GM13977 (cell line): ENCODE measurements at regions not wholly inside any gene's neighbourhood (a gene's known extent, or its start where the extent isn't known, plus 50 kb on each side); places are given as distances from the start of the nearest gene placed in this dataset.

Source experiments
- DNase-seq: peaks from one replicate; pipeline ENCODE4 v3.0.0; 2012; ENCODE audit warnings: low spot score
- CTCF ChIP-seq: IDR thresholded peaks from 2 replicates; pipeline ENCODE4 v1.5.1; 2012; ENCODE audit warnings: mild to moderate bottlenecking, control low read depth; ENCODE audit not compliant: insufficient read depth; ENCODE audit errors: extremely low read depth, missing control alignments
- in situ Hi-C: fragments of 300-500 bp; cut with MboI; formaldehyde crosslinking; loops from one replicate; pipeline ENCODE4 v1.12.0; 2022; ENCODE audit warnings: low sequenced_read_pairs, low pct_unique_long_range_greater_than_20kb, mixed read lengths, inconsistent platforms; ENCODE audit not compliant: unreplicated experiment

GRCh38 chr11:29333993-29334775 is 682.6 kb downstream of the KCNA4 start:
- TF ChIP-seq CTCF: peak; percentile 66
- in situ Hi-C loops: loop anchor here (25.0 kb wide), 2 partner anchors 647 to 1622 kb away; partner anchors contain the start of gene BDNF
- peak; percentile 31 for DNase-seq

DNA sequence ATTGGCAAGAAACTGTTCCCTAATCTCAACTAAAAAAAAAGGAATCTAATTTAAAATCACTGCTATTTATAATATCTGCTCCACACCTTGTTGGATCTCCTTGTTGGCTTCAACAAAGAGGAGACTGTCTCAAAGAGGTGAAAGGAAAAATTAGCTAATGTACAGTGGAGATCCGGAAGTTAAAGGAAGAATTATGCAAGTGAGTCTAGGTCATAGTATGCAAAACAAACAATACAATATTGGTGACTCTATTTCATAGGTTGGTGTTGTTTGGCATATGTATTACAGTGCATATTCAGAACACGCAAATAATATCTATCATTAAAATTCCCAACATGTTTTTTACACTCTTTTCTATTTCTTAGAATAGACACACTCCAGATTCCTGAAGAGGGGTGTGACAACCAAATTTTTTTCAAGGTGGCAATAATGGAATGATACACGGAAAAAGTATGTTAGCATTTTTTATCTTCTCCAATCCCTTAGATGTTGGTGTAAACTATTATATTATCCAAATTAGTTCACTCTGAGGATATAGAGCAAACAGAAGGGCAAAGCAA is 685.3 kb downstream of the KCNA4 start:
- DNase-seq: no peak
- TF ChIP-seq CTCF: no peak
- in situ Hi-C loops: loop anchor here (25.0 kb wide), 2 partner anchors 644 to 1619 kb away; partner anchors contain the start of gene BDNF

DNA sequence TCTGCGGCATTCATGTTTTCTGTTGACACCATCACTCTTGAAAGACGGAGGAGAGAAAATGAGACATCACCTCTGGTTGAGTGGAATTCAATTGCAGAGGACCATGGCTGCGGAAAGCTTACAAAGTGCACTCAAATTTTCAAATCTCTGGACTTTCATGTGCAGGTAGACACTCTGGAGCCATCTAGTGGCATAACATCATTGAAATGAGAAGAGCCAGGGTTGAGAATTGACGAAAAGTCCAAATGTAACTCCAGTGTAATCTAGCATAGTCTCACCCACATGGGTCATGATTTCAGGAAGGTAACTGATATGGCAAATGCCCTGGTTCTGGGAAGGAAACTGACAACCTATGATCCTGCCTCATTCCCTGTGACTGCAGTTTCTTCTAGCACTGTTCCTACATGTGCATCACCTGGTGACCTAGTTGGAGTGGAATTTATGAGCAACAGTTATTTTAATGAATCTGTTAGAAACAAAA is 687.8 kb downstream of the KCNA4 start:
- TF ChIP-seq CTCF: peak; percentile 60
- in situ Hi-C loops: loop anchor here (25.0 kb wide), 2 partner anchors 642 to 1617 kb away; partner anchors contain the start of gene BDNF
- peak; percentile 8 for DNase-seq

DNA sequence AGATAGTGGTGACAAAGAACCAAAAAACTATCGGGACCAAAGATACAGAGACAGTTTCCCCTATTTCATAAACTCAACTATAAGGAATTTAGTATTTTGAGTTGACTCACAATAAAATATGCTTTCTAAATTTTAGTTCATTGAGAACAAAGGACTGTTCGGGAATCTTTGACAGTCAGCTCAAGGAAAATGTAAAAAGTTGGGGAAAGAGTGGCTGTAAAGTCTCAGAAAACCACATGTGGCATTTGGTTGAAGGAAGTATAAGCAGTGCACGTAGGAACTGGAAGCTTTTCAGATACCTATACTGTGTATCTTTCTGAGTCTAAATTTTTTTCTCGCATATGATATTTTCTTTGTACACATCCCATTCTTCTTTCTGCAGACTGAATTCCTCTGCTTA is 688.9 kb downstream of the KCNA4 start:
- TF ChIP-seq CTCF: no peak
- in situ Hi-C loops: loop anchor here (25.0 kb wide), 2 partner anchors 641 to 1616 kb away; partner anchors contain the start of gene BDNF
- DNase-seq: no peak

- no peak for DNase-seq
- in situ Hi-C loops: loop anchor here (25.0 kb wide), 2 partner anchors 639 to 1614 kb away; partner anchors contain the start of gene BDNF
- TF ChIP-seq CTCF: no peak
These were observed 690.1 kb downstream of the KCNA4 start for GRCh38 chr11:29326757-29327156.

DNA sequence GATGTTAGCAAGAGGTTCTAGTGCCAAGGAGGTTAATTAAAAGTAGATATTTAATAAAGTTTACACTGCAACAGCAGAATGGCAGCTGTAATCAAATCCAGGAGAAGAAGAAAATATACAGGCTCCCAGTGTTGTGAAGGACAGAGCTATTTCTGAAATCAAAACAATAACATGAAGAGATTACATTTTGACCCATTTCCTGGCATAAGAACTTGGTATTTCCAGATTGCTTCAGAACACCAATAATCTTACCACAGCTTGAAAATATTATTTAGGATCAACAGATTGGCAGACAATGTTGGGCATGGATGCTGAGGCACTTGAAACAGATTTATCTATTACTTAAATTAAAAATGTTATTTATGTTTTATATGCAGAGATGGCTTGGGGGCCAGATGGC is 692.5 kb downstream of the KCNA4 start:
- DNase-seq: no peak
- in situ Hi-C loops: no loop called here
- no peak for TF ChIP-seq CTCF
